ENCODE measurements at regions not wholly inside any gene's neighbourhood (a gene's known extent, or its start where the extent isn't known, plus 50 kb on each side); places are given as distances from the start of the nearest gene placed in this dataset.

DNA sequence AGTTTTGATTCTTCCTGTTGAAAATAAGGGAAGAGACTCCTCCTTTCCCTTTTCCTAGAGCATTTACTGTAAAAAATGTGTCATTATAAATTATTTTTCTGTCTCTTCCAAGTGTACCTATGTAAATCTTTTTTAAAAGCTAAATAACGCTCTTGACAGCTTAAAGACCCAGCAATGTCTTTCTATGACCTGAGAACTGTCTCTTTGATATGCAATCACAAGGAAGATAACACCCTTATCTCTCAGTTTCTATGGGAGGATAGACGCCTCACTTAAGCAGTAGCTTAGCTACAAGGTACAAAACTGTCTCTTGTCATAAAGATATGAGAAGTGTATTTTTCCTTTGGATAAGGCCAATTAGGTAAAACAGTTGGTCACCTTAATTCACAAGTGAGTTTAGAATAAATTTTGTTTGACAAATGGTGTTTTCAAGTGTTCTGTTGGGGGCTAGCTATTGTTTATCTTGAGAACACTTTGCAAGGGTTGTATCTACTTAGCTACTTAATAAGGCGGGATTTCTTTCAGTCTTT is 980.6 kb upstream of the EYS start:
- TF ChIP-seq CTCF (IDR thresholded peaks at IDR 0.05): no peak
- Histone ChIP-seq H3K27me3 (no peaks in the 10 kb centered on the region), H3K36me3 (no peaks in the 10 kb centered on the region), H3K4me3 (no peak overlapping the region), H3K27ac (no peak overlapping the region), H3K9me3 (no peaks in the 10 kb centered on the region), H3K4me1 (no peaks in the 10 kb centered on the region)
- intact Hi-C loops (cut with DNase I): no loop called here
- no peak for DNase-seq (ENCODE audit: low spot score in 2 of 2)

DNA sequence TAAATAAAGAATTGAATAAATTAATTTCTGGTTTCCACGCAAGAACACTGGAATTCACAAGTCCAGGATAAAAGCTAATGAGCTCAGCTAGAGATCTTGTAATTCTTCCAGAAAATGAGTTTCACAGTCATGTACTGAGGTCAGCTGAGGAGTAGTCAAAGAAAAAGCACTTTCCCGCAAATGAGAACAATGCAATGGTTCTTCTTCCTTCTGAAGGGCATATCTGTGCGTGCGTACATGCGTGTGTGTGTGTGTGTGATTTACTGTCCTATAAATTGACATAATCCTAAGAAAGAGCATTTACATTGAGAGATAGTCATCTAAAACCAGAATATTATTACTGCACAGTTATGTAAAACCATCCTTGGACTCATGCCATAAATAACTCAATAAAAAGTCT is 968.9 kb upstream of the EYS start:
- intact Hi-C loops (cut with DNase I): no loop called here
- H3K4me3 ChIP-seq: no peak overlapping the region
- H3K4me1 ChIP-seq: no peaks in the 10 kb centered on the region
- no peaks in the 10 kb centered on the region for H3K27me3 ChIP-seq
- no peak for DNase-seq (ENCODE audit: low spot score in 2 of 2)
- no peaks in the 10 kb centered on the region for H3K9me3 ChIP-seq
- H3K36me3 ChIP-seq: no peaks in the 10 kb centered on the region
- no peak for TF ChIP-seq CTCF (IDR thresholded peaks at IDR 0.05)
- no peak overlapping the region for H3K27ac ChIP-seq

DNA sequence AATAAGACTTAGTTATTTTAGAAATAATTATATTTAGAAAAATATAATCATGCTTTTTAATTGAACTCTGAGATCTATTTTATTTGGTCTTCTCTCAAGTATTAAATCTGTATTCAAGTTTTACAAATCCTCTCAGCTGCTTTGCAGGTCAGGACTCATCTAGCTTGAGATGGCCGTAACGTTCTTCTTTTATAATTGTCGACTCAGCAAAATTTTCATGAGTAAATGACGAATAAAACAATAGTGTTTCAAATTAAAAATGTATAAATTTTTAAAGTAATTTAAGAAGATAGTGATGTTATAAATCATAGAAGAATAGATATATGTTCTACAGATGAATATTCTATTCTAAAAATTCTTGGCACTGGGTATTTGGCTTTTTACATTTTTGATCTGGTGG is 957.1 kb upstream of the EYS start:
- H3K36me3 ChIP-seq: no peaks in the 10 kb centered on the region
- H3K27ac ChIP-seq: no peak overlapping the region
- intact Hi-C loops (cut with DNase I): no loop called here
- no peaks in the 10 kb centered on the region for H3K4me1 ChIP-seq
- H3K27me3 ChIP-seq: no peaks in the 10 kb centered on the region
- H3K9me3 ChIP-seq: no peaks in the 10 kb centered on the region
- no peak for DNase-seq (ENCODE audit: low spot score in 2 of 2)
- no peak overlapping the region for H3K4me3 ChIP-seq
- TF ChIP-seq CTCF (IDR thresholded peaks at IDR 0.05): no peak

- Histone ChIP-seq H3K4me3 (no peak overlapping the region), H3K27ac (no peak overlapping the region), H3K36me3 (no peaks in the 10 kb centered on the region), H3K4me1 (no peaks in the 10 kb centered on the region), H3K27me3 (no peaks in the 10 kb centered on the region), H3K9me3 (no peaks in the 10 kb centered on the region)
- intact Hi-C loops (cut with DNase I): no loop called here
- TF ChIP-seq CTCF (IDR thresholded peaks at IDR 0.05): no peak
- no peak for DNase-seq (ENCODE audit: low spot score in 2 of 2)
Observed at GRCh38 chr6:66662721-66663507, 955.9 kb upstream of the EYS start.

GRCh38 chr6:66662196-66662595 is 955.2 kb upstream of the EYS start:
- Histone ChIP-seq H3K27ac (no peak overlapping the region), H3K36me3 (no peaks in the 10 kb centered on the region), H3K27me3 (no peaks in the 10 kb centered on the region), H3K4me1 (no peaks in the 10 kb centered on the region), H3K4me3 (no peak overlapping the region), H3K9me3 (no peaks in the 10 kb centered on the region)
- TF ChIP-seq CTCF (IDR thresholded peaks at IDR 0.05): peak in 2 of 3 experiments; percentile 6 to 49
- DNase-seq (ENCODE audit: low spot score in 2 of 2): no peak
- intact Hi-C loops (cut with DNase I): no loop called here

Measured in ascending aorta (tissue), 2 donors.